ENCODE measurements at regions not wholly inside any gene's neighbourhood (a gene's known extent, or its start where the extent isn't known, plus 50 kb on each side); places are given as distances from the start of the nearest gene placed in this dataset.

- TF ChIP-seq CTCF (IDR thresholded peaks at IDR 0.05), result no peak
- no peak for TF ChIP-seq POLR2A (IDR thresholded peaks at IDR 0.05; ENCODE audit: low read depth)
Observed at GRCh38 chr10:75297021-75297599, 61.4 kb upstream of the COMTD1 start.

Data from esophagus muscularis mucosa (tissue), 3 donors.